ENCODE measurements at regions not wholly inside any gene's neighbourhood (a gene's known extent, or its start where the extent isn't known, plus 50 kb on each side); places are given as distances from the start of the nearest gene placed in this dataset.

GRCh38 chrX:110955706-110956105 is 140.3 kb upstream of the PAK3 start:
- no peak for ATAC-seq
- TF ChIP-seq ARNTL (CRISPR knock-in tag; IDR thresholded peaks at IDR 0.05; ENCODE audit: borderline replicate concordance, low read depth), result no peak
- TF ChIP-seq CREB5 (CRISPR knock-in tag; IDR thresholded peaks at IDR 0.05; ENCODE audit: low read depth), result no peak
- TF ChIP-seq PPARA (CRISPR knock-in tag; IDR thresholded peaks at IDR 0.05; ENCODE audit: borderline replicate concordance), result no peak
- TF ChIP-seq, protein P1, sequence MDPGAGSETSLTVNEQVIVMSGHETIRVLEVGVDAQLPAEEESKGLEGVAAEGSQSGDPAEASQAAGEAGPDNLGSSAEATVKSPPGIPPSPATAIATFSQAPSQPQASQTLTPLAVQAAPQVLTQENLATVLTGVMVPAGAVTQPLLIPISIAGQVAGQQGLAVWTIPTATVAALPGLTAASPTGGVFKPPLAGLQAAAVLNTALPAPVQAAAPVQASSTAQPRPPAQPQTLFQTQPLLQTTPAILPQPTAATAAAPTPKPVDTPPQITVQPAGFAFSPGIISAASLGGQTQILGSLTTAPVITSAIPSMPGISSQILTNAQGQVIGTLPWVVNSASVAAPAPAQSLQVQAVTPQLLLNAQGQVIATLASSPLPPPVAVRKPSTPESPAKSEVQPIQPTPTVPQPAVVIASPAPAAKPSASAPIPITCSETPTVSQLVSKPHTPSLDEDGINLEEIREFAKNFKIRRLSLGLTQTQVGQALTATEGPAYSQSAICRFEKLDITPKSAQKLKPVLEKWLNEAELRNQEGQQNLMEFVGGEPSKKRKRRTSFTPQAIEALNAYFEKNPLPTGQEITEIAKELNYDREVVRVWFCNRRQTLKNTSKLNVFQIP (CRISPR knock-in tag; IDR thresholded peaks at IDR 0.05; ENCODE audit: borderline replicate concordance, low read depth), result no peak
- TF ChIP-seq ZFP30 (CRISPR knock-in tag; IDR thresholded peaks at IDR 0.05), result no peak
- TF ChIP-seq ZNF8 (CRISPR knock-in tag; IDR thresholded peaks at IDR 0.05), result no peak
- TF ChIP-seq SNAI2 (CRISPR knock-in tag; IDR thresholded peaks at IDR 0.05), result no peak
- no peak for TF ChIP-seq ZC3H10 (CRISPR knock-in tag; IDR thresholded peaks at IDR 0.05)
- TF ChIP-seq RARB (CRISPR knock-in tag; IDR thresholded peaks at IDR 0.05), result no peak
- no peak for TF ChIP-seq OSR1 (CRISPR knock-in tag; IDR thresholded peaks at IDR 0.05)
- no peak for TF ChIP-seq ESRRG (CRISPR knock-in tag; IDR thresholded peaks at IDR 0.05)
- no peak for TF ChIP-seq CSDC2 (CRISPR knock-in tag; IDR thresholded peaks at IDR 0.05)
- no peak for TF ChIP-seq ZNF565 (CRISPR knock-in tag; conservative IDR thresholded peaks at IDR 0.05; ENCODE audit: low read depth)
- TF ChIP-seq BACH2 (CRISPR knock-in tag; IDR thresholded peaks at IDR 0.05; ENCODE audit: borderline replicate concordance), result no peak
- TF ChIP-seq, protein P2, sequence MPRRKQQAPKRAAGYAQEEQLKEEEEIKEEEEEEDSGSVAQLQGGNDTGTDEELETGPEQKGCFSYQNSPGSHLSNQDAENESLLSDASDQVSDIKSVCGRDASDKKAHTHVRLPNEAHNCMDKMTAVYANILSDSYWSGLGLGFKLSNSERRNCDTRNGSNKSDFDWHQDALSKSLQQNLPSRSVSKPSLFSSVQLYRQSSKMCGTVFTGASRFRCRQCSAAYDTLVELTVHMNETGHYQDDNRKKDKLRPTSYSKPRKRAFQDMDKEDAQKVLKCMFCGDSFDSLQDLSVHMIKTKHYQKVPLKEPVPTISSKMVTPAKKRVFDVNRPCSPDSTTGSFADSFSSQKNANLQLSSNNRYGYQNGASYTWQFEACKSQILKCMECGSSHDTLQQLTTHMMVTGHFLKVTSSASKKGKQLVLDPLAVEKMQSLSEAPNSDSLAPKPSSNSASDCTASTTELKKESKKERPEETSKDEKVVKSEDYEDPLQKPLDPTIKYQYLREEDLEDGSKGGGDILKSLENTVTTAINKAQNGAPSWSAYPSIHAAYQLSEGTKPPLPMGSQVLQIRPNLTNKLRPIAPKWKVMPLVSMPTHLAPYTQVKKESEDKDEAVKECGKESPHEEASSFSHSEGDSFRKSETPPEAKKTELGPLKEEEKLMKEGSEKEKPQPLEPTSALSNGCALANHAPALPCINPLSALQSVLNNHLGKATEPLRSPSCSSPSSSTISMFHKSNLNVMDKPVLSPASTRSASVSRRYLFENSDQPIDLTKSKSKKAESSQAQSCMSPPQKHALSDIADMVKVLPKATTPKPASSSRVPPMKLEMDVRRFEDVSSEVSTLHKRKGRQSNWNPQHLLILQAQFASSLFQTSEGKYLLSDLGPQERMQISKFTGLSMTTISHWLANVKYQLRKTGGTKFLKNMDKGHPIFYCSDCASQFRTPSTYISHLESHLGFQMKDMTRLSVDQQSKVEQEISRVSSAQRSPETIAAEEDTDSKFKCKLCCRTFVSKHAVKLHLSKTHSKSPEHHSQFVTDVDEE (CRISPR knock-in tag; IDR thresholded peaks at IDR 0.05), result no peak
- TF ChIP-seq ZNF70 (CRISPR knock-in tag; IDR thresholded peaks at IDR 0.05), result no peak
- no peak for TF ChIP-seq ZFP3 (CRISPR knock-in tag; IDR thresholded peaks at IDR 0.05)
- TF ChIP-seq GLIS3 (CRISPR knock-in tag; IDR thresholded peaks at IDR 0.05), result no peak
- TF ChIP-seq TCF4 (CRISPR knock-in tag; IDR thresholded peaks at IDR 0.05; ENCODE audit: borderline replicate concordance), result no peak
- no peak for TF ChIP-seq ISL1 (CRISPR knock-in tag; IDR thresholded peaks at IDR 0.05)

- no peak for ATAC-seq
- TF ChIP-seq ISL1 (CRISPR knock-in tag; IDR thresholded peaks at IDR 0.05) (no peak), BACH2 (CRISPR knock-in tag; IDR thresholded peaks at IDR 0.05; ENCODE audit: borderline replicate concordance) (no peak), PPARA (CRISPR knock-in tag; IDR thresholded peaks at IDR 0.05; ENCODE audit: borderline replicate concordance) (no peak), ZNF70 (CRISPR knock-in tag; IDR thresholded peaks at IDR 0.05) (no peak), CREB5 (CRISPR knock-in tag; IDR thresholded peaks at IDR 0.05; ENCODE audit: low read depth) (no peak), SNAI2 (CRISPR knock-in tag; IDR thresholded peaks at IDR 0.05) (no peak), ESRRG (CRISPR knock-in tag; IDR thresholded peaks at IDR 0.05) (no peak), TCF4 (CRISPR knock-in tag; IDR thresholded peaks at IDR 0.05; ENCODE audit: borderline replicate concordance) (no peak), RARB (CRISPR knock-in tag; IDR thresholded peaks at IDR 0.05) (no peak)
- TF ChIP-seq, protein P3, sequence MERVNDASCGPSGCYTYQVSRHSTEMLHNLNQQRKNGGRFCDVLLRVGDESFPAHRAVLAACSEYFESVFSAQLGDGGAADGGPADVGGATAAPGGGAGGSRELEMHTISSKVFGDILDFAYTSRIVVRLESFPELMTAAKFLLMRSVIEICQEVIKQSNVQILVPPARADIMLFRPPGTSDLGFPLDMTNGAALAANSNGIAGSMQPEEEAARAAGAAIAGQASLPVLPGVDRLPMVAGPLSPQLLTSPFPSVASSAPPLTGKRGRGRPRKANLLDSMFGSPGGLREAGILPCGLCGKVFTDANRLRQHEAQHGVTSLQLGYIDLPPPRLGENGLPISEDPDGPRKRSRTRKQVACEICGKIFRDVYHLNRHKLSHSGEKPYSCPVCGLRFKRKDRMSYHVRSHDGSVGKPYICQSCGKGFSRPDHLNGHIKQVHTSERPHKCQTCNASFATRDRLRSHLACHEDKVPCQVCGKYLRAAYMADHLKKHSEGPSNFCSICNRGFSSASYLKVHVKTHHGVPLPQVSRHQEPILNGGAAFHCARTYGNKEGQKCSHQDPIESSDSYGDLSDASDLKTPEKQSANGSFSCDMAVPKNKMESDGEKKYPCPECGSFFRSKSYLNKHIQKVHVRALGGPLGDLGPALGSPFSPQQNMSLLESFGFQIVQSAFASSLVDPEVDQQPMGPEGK (CRISPR knock-in tag; IDR thresholded peaks at IDR 0.05; ENCODE audit: borderline replicate concordance), result no peak
- TF ChIP-seq, protein P1 (CRISPR knock-in tag; IDR thresholded peaks at IDR 0.05; ENCODE audit: borderline replicate concordance, low read depth), result no peak
- TF ChIP-seq, protein P2 (CRISPR knock-in tag; IDR thresholded peaks at IDR 0.05), result no peak
These were observed 141.4 kb upstream of the PAK3 start for GRCh38 chrX:110954428-110955100.
